ENCODE measurements at regions not wholly inside any gene's neighbourhood (a gene's known extent, or its start where the extent isn't known, plus 50 kb on each side); places are given as distances from the start of the nearest gene placed in this dataset.

- Histone ChIP-seq H3K4me1 (no peaks in the 10 kb centered on the region), H3K36me3 (no peaks in the 10 kb centered on the region), H3K9me3 (peaks cover 0 to 3% (median 0%) of the 10 kb centered on the region in 3 donors), H3K27me3 (no peaks in the 10 kb centered on the region), H3K4me3 (no peak overlapping the region), H3K27ac (no peak overlapping the region)
- TF ChIP-seq CTCF (IDR thresholded peaks at IDR 0.05), result no peak
- no peak for DNase-seq
- intact Hi-C loops (cut with DNase I; ENCODE audit: low total_unique reads), result no loop called here
These were observed 51.6 kb upstream of the CCNG1 start for GRCh38 chr5:163385824-163386223.

DNA sequence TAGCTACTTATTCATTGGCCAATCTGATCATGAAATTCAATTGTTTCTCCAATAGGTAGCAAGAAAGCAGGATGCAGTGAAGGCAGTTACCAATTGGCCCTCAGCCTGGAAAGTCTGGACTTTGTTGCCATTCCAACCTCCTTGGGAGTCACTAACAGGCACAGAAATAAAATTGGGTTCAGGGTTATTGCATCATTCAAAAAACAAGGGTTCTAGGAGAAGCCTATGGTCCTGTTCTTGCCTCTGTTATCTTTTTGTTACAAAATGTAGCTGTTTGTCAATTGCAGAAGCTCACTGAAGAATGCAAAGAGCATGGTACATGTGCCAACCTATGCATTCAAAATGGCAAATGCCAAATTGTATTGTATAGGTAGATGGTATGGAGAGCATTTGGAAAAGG lies 51.0 kb upstream of the CCNG1 start:
- no peaks in the 10 kb centered on the region for H3K27me3 ChIP-seq
- H3K36me3 ChIP-seq, result no peaks in the 10 kb centered on the region
- no peak overlapping the region for H3K4me3 ChIP-seq
- peaks cover 0 to 3% (median 0%) of the 10 kb centered on the region in 3 donors for H3K9me3 ChIP-seq
- intact Hi-C loops (cut with DNase I; ENCODE audit: low total_unique reads), result no loop called here
- no peak overlapping the region for H3K27ac ChIP-seq
- TF ChIP-seq CTCF (IDR thresholded peaks at IDR 0.05), result no peak
- DNase-seq, result no peak
- no peaks in the 10 kb centered on the region for H3K4me1 ChIP-seq

DNA sequence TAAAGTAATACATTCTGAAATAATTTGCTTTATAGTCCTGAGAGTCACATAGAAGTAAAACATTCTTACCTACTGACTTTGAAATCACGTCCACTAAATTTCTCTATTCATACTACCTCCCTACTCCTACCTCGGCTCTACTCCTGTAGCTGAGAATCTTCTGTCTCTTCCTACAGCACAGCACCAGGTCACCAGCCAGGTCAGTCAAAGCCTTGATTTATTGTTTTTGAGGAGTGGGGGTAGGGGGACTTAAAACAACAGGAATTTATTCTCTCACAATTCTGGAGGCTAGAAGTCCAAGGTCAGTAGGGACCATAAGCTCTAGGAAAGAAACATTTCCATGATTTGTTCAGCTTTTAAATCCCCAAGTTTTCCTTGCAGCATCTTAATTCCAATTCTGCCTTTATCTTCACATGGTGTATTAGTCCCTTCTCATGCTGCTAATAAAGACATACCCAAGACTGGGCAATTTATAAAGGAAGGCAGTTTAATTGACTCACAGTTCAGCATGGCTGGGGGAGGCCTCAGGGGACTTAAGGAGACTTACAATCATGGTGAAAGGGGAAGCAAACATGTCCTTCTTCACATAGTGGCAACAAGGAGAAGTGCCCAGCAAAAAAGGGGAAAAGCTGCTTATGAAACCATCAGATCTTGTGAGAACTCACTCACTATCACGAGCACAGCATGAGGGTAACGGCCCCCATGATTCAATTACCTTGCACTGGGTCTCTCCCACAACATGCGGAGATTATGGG lies 49.6 kb upstream of the CCNG1 start:
- Histone ChIP-seq H3K4me3 (no peak overlapping the region), H3K4me1 (no peaks in the 10 kb centered on the region), H3K36me3 (no peaks in the 10 kb centered on the region), H3K9me3 (peaks cover 0 to 3% (median 0%) of the 10 kb centered on the region in 3 donors), H3K27me3 (no peaks in the 10 kb centered on the region), H3K27ac (no peak overlapping the region)
- intact Hi-C loops (cut with DNase I; ENCODE audit: low total_unique reads), result no loop called here
- TF ChIP-seq CTCF (IDR thresholded peaks at IDR 0.05), result no peak
- DNase-seq, result no peak
